ENCODE measurements at regions not wholly inside any gene's neighbourhood (a gene's known extent, or its start where the extent isn't known, plus 50 kb on each side); places are given as distances from the start of the nearest gene placed in this dataset.

GRCh38 chr11:112624431-112624830 lies 336.8 kb upstream of the NCAM1 start:
- TF ChIP-seq CTCF (IDR thresholded peaks at IDR 0.05) (no peak), POLR2A (IDR thresholded peaks at IDR 0.05) (no peak)
